ENCODE measurements at regions not wholly inside any gene's neighbourhood (a gene's known extent, or its start where the extent isn't known, plus 50 kb on each side); places are given as distances from the start of the nearest gene placed in this dataset.

- DNase-seq (ENCODE audit: insufficient read length, low spot score) = no peak
- FAIRE-seq = no peak
These were observed 58.7 kb upstream of the C14orf180 start for GRCh38 chr14:104520620-104521410.

DNA sequence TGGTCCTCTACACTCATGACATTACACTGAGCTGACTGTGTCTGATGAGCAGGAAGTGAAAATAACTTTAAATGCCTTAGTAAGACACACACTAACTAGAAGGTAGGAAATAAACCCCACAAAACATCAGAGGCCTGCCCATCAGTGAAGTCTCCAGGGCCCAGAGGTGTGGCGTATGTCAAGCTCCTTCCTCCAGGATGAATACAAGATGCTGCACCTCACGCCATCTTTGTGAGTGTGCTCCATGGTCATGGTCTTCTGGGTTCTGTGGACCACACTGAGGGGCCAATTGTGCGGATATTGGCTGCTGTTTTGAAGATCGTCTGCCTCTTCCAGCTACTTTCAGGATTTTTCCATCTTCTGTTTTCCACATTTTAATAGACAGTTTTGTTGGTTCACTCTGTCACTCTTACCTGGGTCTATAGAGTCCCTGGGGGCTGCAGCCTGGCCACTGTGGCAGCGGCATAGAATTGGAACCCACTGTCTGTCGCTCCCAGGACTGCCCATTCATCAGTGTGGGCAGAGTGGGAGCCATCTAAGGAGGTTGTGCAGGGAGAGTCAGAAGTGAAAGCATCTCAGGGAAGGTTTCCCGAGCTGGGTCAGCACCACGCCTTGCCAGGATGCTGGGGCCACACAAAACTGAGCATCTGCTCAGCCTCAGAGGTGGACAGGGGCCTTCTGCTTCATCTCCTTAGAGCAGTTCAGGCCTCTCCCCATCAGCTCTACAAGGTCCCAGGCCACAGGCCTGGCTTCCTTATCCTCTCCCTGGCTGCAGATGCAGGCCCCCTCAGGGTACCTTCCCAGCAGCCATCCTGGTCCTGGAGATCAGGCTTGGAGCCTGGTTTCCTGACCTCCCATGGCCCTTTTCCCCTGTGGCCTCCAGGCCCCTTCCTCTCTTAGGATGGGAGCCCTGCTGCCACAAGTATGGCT is 57.5 kb upstream of the C14orf180 start:
- no peak for FAIRE-seq

DNA sequence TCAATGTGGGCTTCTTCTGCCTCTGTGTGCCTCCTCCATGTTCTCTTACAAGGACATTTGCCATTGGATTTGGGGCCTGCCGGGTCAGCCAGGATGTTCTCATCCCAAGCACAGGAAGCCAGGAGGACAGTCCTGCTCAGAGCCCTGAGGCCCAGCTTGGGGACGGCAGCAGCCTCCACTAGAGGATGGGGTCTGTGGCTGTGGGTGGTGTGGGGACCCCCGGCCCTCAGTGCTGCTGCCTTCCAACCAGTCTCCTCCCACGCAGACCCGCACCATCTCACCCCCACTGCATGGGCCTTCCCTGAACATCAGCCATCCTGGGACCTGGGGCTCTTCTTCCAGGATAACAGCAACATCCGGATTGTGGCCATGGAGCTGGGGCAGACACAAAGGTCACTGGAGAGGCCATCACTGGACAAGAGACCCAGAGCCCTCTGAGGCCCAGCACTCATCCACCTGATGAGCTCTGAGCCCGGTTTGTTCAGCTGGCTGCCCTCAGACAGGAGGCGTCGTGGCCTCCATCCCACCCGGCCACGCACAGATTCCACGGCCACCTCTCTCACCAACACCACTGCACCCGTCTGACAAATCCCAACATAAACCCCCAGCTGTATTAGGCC is 56.5 kb upstream of the C14orf180 start:
- DNase-seq (ENCODE audit: insufficient read length, low spot score) = no peak
- no peak for FAIRE-seq

More for the DNA sequence above, 57.5 kb upstream of the C14orf180 start:
- DNase-seq (ENCODE audit: insufficient read length, low spot score) = no peak

- DNase-seq (ENCODE audit: insufficient read length, low spot score) = no peak
- no peak for FAIRE-seq
These were observed 56.0 kb upstream of the C14orf180 start for GRCh38 chr14:104523546-104523935.

GRCh38 chr14:104524726-104525125 is 54.8 kb upstream of the C14orf180 start:
- no peak for FAIRE-seq

DNA sequence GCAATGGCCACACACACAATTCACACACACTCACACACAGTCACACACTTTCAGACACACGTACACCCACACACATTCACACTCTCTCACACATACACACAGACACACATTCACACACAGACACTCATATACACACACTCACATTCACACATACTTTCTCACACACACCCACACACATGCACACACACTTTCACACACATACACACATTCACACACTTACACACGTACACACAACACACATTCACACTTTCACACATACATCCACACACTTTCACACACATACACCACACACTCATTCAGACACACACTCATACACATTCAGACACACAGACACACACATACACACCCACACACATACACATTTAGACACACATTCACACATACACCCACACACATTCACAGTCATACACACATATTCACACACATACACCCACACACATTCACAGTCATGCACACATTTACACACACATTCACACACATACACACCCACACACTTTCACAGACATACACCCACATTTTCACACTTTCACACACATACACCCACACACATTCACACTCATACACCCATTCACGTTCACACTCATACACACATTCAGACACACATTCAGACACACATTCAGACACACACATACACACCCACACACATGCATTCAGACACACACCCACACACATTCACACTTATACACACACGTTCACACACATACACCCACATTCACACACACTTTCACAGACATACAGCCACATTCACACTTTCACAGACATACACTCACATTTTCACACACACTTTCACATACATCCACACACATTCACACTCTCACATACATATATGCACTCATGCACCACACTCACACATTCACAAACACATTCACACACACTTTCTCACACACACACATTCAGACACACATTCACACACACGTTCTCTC is 52.6 kb upstream of the C14orf180 start:
- FAIRE-seq (no peak), DNase-seq (ENCODE audit: insufficient read length, low spot score) (no peak)

More at GRCh38 chr14:104524726-104525125, 54.8 kb upstream of the C14orf180 start:
- no peak for DNase-seq (ENCODE audit: insufficient read length, low spot score)

GRCh38 chr14:104527857-104528459 is 51.6 kb upstream of the C14orf180 start:
- FAIRE-seq (no peak), DNase-seq (ENCODE audit: insufficient read length, low spot score) (no peak)

- no peak for FAIRE-seq
- DNase-seq (ENCODE audit: insufficient read length, low spot score) = no peak
These were observed 51.1 kb upstream of the C14orf180 start for GRCh38 chr14:104528496-104528895.
